PC-3 (cell line): ENCODE measurements at regions not wholly inside any gene's neighbourhood (a gene's known extent, or its start where the extent isn't known, plus 50 kb on each side); places are given as distances from the start of the nearest gene placed in this dataset.

Source experiments
- ATAC-seq: fragments of 200-7000 bp; cut with Tn5 transposase; 2 replicates; pipeline ENCODE4 v1.9.1; 2020; ENCODE audit warnings: mild to moderate bottlenecking, moderate library complexity
- BruUV-seq: library from RNA; stranded (reverse); fragments of 400-500 nt; replicated peaks from 2 replicates; lab custom pipeline; 2021; lab: Mats Ljungman, UMichigan
- CTCF ChIA-PET: fragments of 300-600 bp; sonication (Branson Sonifier 250); formaldehyde crosslinking; loops from one replicate; lab custom pipeline; 2022; ENCODE audit warnings: antibody characterized with exemption; lab: Charles Lee
- POLR2A ChIA-PET: fragments of 300-600 bp; sonication (Branson Sonifier 250); formaldehyde crosslinking; loops from one replicate; lab custom pipeline; 2022; ENCODE audit warnings: antibody characterized with exemption; ENCODE audit not compliant: unreplicated experiment; lab: Charles Lee
- DNase-seq: peaks from one replicate; pipeline ENCODE4 v3.0.0-alpha.2; 2015
- H2AFZ ChIP-seq: fragments of 300-600 bp; sonication (generic); 2 replicates; pipeline ENCODE4 v1.6.0; 2016; ENCODE audit warnings: antibody characterized with exemption, low read length
- H3F3A ChIP-seq: fragments of 300-600 bp; sonication (generic); one replicate; pipeline ENCODE4 v1.6.0; 2017; ENCODE audit warnings: antibody characterized with exemption, low read length, control low read depth, mild to moderate bottlenecking; ENCODE audit not compliant: unreplicated experiment
- H3K27ac ChIP-seq: fragments of 300-600 bp; sonication (generic); 2 replicates; pipeline ENCODE4 v1.5.1; 2016; ENCODE audit warnings: mild to moderate bottlenecking, low read length
- H3K27me3 ChIP-seq: fragments of 300-600 bp; sonication (generic); 2 replicates; pipeline ENCODE4 v1.6.1; 2016; ENCODE audit warnings: low read length, mixed read lengths
- H3K36me3 ChIP-seq: fragments of 300-600 bp; sonication (generic); 2 replicates; pipeline ENCODE4 v1.6.1; 2016; ENCODE audit warnings: low read depth, mixed run types, low read length, mixed read lengths
- H3K4me1 ChIP-seq: fragments of 300-600 bp; sonication (generic); 2 replicates; pipeline ENCODE4 v1.5.1; 2016; ENCODE audit warnings: low read length; ENCODE audit not compliant: insufficient read depth
- H3K4me2 ChIP-seq: fragments of 300-600 bp; sonication (generic); 2 replicates; pipeline ENCODE4 v1.6.0; 2016; ENCODE audit warnings: low read length
- H3K4me3 ChIP-seq: fragments of 300-600 bp; sonication (generic); 2 replicates; pipeline ENCODE4 v1.5.1; 2016; ENCODE audit warnings: mild to moderate bottlenecking, low read length, mixed read lengths
- H3K79me2 ChIP-seq: fragments of 300-600 bp; sonication (generic); 2 replicates; pipeline ENCODE4 v1.6.1; 2017; ENCODE audit warnings: low read length, mixed read lengths
- H3K9ac ChIP-seq: fragments of 300-600 bp; sonication (generic); 2 replicates; pipeline ENCODE4 v1.6.0; 2016; ENCODE audit warnings: mild to moderate bottlenecking, low read length
- H3K9me2 ChIP-seq: fragments of 300-600 bp; sonication (generic); replicated peaks from 2 replicates; pipeline ENCODE4 v1.6.1; 2016; ENCODE audit warnings: mixed run types, low read length, mixed read lengths
- H3K9me3 ChIP-seq: fragments of 300-600 bp; sonication (generic); 2 replicates; pipeline ENCODE4 v1.6.1; 2016; ENCODE audit warnings: low read length, mixed read lengths
- H4K20me1 ChIP-seq: fragments of 300-600 bp; sonication (generic); 2 replicates; pipeline ENCODE4 v1.6.1; 2016; ENCODE audit warnings: low read length, mixed read lengths
- CTCF ChIP-seq: fragments of 300-600 bp; sonication (generic); conservative IDR thresholded peaks from 2 replicates; pipeline ENCODE4 v1.5.1; 2017; ENCODE audit warnings: antibody characterized with exemption, low read depth, mild to moderate bottlenecking, low read length
- EZH2 ChIP-seq: fragments of 300-600 bp; sonication (generic); IDR thresholded peaks from one replicate; pipeline ENCODE4 v1.6.1; 2017; ENCODE audit warnings: antibody characterized with exemption, mild to moderate bottlenecking, low read length; ENCODE audit not compliant: unreplicated experiment
- EZH2phosphoT487 ChIP-seq: fragments of 300-600 bp; sonication (generic); IDR thresholded peaks from 2 replicates; pipeline ENCODE4 v1.6.1; 2018; ENCODE audit warnings: mild to moderate bottlenecking, antibody characterized with exemption, low read length, borderline replicate concordance
- intact Hi-C: fragments of 100-400 bp; cut with micrococcal nuclease; formaldehyde crosslinking; loops from 2 replicates; pipeline ENCODE4 v1.9.0; 2023

DNA sequence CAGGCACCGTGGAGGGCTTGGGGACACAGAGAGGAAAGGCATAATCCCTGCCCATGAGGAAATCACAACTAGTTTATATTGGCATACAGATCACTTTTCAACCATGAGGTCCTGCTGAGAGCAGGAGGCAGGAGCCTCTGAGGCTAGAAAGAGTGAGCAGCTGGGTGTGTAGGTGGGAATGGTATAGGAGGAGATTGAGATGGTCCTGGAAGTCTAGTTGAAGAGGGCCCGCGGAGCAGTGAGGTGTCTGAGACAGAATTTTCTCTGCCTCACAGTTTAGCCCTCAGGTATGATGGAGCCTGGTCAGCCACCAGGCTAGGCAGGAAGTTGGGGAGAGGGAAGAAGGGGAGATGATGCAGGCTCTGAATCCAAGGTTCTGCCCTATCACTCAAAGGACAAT is 54.7 kb upstream of the JDP2 start:
- CTCF ChIA-PET, result no interaction called here
- no peak for DNase-seq
- Histone ChIP-seq H3F3A (no peaks in the 10 kb centered on the region), H3K27ac (no peak overlapping the region), H3K9me3 (no peaks in the 10 kb centered on the region), H3K79me2 (no peaks in the 10 kb centered on the region), H3K4me3 (no peak overlapping the region), H3K9me2 (no peaks in the 10 kb centered on the region), H3K27me3 (peaks cover 45% of the 10 kb centered on the region; the same call in 1 of the 2 replicates), H3K9ac (no peak overlapping the region), H4K20me1 (no peaks in the 10 kb centered on the region), H3K4me1 (no peaks in the 10 kb centered on the region), H3K4me2 (no peak overlapping the region), H2AFZ (no peak overlapping the region), H3K36me3 (no peaks in the 10 kb centered on the region)
- BruUV-seq, result no TSS peak
- ATAC-seq, result no peak
- TF ChIP-seq CTCF (no peak), EZH2phosphoT487 (no peak), EZH2 (no peak)
- intact Hi-C loops, result no loop called here
- POLR2A ChIA-PET, result no interaction called here

GRCh38 chr14:75373616-75374015 is 54.2 kb upstream of the JDP2 start:
- H3K27ac ChIP-seq, result no peak overlapping the region
- no peaks in the 10 kb centered on the region for H3K36me3 ChIP-seq
- ChIA-PET CTCF (no interaction called here), POLR2A (no interaction called here)
- DNase-seq (no peak), ATAC-seq (no peak)
- no peaks in the 10 kb centered on the region for H3K79me2 ChIP-seq
- H2AFZ ChIP-seq, result no peak overlapping the region
- H4K20me1 ChIP-seq, result no peaks in the 10 kb centered on the region
- no peak for TF ChIP-seq EZH2
- TF ChIP-seq CTCF, result no peak
- no peak for TF ChIP-seq EZH2phosphoT487
- no peaks in the 10 kb centered on the region for H3F3A ChIP-seq
- no peak overlapping the region for H3K9ac ChIP-seq
- peaks cover 50% of the 10 kb centered on the region; the same call in 1 of the 2 replicates for H3K27me3 ChIP-seq
- BruUV-seq, result no TSS peak
- no peak overlapping the region for H3K4me3 ChIP-seq
- H3K9me3 ChIP-seq, result no peaks in the 10 kb centered on the region
- H3K4me2 ChIP-seq, result no peak overlapping the region
- intact Hi-C loops, result no loop called here
- H3K9me2 ChIP-seq, result no peaks in the 10 kb centered on the region
- H3K4me1 ChIP-seq, result no peaks in the 10 kb centered on the region

DNA sequence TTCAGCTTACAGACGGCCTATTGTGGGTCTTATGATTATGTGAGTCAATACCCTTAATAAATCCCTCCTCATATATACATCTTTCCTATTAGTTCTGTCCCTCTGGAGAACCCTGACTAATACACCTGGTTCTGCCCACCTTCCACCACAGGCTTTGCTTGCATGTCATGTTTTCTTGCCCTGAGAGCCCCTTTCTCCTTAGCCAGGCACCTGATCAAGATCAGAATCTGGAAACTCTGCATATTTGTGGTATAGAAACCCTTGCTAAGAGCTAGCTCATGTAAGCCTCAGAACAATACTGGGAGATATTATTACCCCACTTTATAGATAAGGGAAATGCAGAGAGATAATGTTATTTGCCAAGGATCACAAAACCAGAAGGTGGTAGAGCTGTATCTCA is 52.9 kb upstream of the JDP2 start:
- no peak overlapping the region for H2AFZ ChIP-seq
- no peaks in the 10 kb centered on the region for H3K9me3 ChIP-seq
- DNase-seq (no peak), ATAC-seq (no peak)
- ChIA-PET POLR2A (no interaction called here), CTCF (interaction anchor here (0.7 kb wide), 1 partner anchor 759 kb away, joined by 3 read pairs; no protein-coding TSS in a partner anchor)
- no peak overlapping the region for H3K9ac ChIP-seq
- TF ChIP-seq EZH2, result no peak
- no peak for TF ChIP-seq EZH2phosphoT487
- TF ChIP-seq CTCF, result no peak
- no peak overlapping the region for H3K4me2 ChIP-seq
- H3K4me1 ChIP-seq, result no peaks in the 10 kb centered on the region
- H4K20me1 ChIP-seq, result no peaks in the 10 kb centered on the region
- BruUV-seq, result no TSS peak
- H3K27ac ChIP-seq, result no peak overlapping the region
- intact Hi-C loops, result no loop called here
- H3K36me3 ChIP-seq, result no peaks in the 10 kb centered on the region
- no peak overlapping the region for H3K4me3 ChIP-seq
- no peaks in the 10 kb centered on the region for H3K9me2 ChIP-seq
- H3F3A ChIP-seq, result no peaks in the 10 kb centered on the region
- H3K27me3 ChIP-seq, result peaks cover 48% of the 10 kb centered on the region; the same call in 1 of the 2 replicates
- H3K79me2 ChIP-seq, result no peaks in the 10 kb centered on the region
